Smooth muscle cell (in vitro differentiated cells): ENCODE measurements at regions not wholly inside any gene's neighbourhood (a gene's known extent, or its start where the extent isn't known, plus 50 kb on each side); places are given as distances from the start of the nearest gene placed in this dataset.

Source experiments
- DNase-seq: peaks from one replicate; lab custom pipeline; 2025; ENCODE audit not compliant: unreplicated experiment; lab: John Stamatoyannopoulos, UW
- H2AFZ ChIP-seq: fragments of 200-600 bp; sonication (generic); 2 replicates; pipeline ENCODE4 v1.6.0; 2016; ENCODE audit warnings: antibody characterized with exemption, low read depth, mild to moderate bottlenecking
- H3F3A ChIP-seq: fragments of 200-600 bp; sonication (generic); 2 replicates; pipeline ENCODE4 v1.6.0; 2017; ENCODE audit warnings: antibody characterized with exemption, low read depth
- H3K27ac ChIP-seq: fragments of 200-600 bp; sonication (generic); 2 replicates; pipeline ENCODE4 v1.5.1; 2016; ENCODE audit warnings: low read depth, mild to moderate bottlenecking
- H3K27me3 ChIP-seq: fragments of 200-600 bp; sonication (generic); 2 replicates; pipeline ENCODE4 v1.6.1; 2016; ENCODE audit warnings: low read depth, mild to moderate bottlenecking
- H3K36me3 ChIP-seq: fragments of 200-600 bp; sonication (generic); 2 replicates; pipeline ENCODE4 v1.5.1; 2016; ENCODE audit warnings: low read depth
- H3K4me1 ChIP-seq: fragments of 200-600 bp; sonication (generic); 2 replicates; pipeline ENCODE4 v1.5.1; 2016; ENCODE audit warnings: low read depth
- H3K4me2 ChIP-seq: fragments of 200-600 bp; sonication (generic); 2 replicates; pipeline ENCODE4 v1.6.0; 2016; ENCODE audit warnings: mild to moderate bottlenecking
- H3K4me3 ChIP-seq: fragments of 200-600 bp; sonication (generic); 2 replicates; pipeline ENCODE4 v1.5.1; 2016; ENCODE audit warnings: mild to moderate bottlenecking
- H3K79me2 ChIP-seq: fragments of 200-600 bp; sonication (generic); 2 replicates; pipeline ENCODE4 v1.6.0; 2016; ENCODE audit warnings: low read depth, mild to moderate bottlenecking
- H3K9ac ChIP-seq: fragments of 200-600 bp; sonication (generic); 2 replicates; pipeline ENCODE4 v1.6.0; 2016; ENCODE audit warnings: low read depth
- H3K9me3 ChIP-seq: fragments of 200-600 bp; sonication (generic); replicated peaks from 2 replicates; pipeline ENCODE4 v1.5.1; 2016; ENCODE audit warnings: low read depth
- H4K20me1 ChIP-seq: fragments of 200-600 bp; sonication (generic); 2 replicates; pipeline ENCODE4 v1.6.0; 2016; ENCODE audit warnings: low read depth
- WGBS: methylation state at CpG from one replicate; pipeline ENCODE4 v1.1.7; 2016; ENCODE audit warnings: low lambda C conversion rate; 5-methylcytosine and 5-hydroxymethylcytosine counted together
- TF ChIP-seq, protein P1 (sequence below): fragments of 200-600 bp; sonication (generic); IDR thresholded peaks from 2 replicates; pipeline ENCODE4 v1.5.1; 2017; ENCODE audit warnings: borderline replicate concordance, mild to moderate bottlenecking, antibody characterized with exemption; ENCODE audit not compliant: insufficient read depth, poor library complexity, severe bottlenecking

DNA sequence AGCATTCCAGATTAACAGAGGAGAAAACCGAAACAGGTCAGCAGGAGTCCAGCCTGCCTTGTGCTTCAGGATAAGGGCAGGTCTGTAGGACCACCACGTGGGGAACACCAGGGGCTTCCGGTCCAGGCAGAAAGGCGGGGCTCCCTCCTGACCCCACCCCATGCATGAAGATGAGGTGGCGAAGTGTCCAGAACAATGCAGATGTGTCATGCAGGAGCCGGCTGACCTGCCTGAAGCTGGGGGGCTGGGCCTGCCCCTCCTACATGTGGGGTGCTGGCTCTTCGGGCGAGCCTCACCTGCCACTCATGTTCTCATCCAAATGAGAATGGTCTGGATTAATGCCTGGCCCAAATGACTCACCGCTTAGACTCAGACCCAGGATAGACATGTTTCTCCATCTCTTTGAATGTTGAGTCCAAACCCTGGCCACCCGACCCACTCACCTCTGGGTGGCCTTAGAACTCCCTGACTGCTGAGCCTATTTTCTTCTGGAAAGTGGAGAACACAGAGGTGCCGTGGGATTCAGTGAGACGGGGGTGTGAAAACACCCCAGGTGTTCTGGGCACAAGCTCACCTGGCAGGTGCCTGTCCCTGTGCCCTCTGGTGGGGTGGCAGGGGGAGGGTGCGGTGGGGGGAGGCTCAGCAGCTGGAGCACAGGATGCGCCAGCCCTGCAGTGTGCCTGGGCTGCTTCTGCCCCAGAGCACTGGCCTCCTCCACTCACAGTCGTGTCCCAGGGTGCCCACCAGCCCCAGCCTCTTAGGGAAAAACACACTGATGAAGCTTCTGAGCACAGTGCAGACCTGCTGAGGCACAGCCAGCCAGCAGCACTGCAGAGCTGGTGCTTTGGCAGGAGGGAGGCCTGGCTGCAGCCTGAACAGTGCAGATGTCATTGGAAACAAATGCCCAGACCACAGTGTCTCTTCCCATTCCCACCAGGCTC lies 55.2 kb upstream of the GDF10 start:
- TF ChIP-seq, protein P1, sequence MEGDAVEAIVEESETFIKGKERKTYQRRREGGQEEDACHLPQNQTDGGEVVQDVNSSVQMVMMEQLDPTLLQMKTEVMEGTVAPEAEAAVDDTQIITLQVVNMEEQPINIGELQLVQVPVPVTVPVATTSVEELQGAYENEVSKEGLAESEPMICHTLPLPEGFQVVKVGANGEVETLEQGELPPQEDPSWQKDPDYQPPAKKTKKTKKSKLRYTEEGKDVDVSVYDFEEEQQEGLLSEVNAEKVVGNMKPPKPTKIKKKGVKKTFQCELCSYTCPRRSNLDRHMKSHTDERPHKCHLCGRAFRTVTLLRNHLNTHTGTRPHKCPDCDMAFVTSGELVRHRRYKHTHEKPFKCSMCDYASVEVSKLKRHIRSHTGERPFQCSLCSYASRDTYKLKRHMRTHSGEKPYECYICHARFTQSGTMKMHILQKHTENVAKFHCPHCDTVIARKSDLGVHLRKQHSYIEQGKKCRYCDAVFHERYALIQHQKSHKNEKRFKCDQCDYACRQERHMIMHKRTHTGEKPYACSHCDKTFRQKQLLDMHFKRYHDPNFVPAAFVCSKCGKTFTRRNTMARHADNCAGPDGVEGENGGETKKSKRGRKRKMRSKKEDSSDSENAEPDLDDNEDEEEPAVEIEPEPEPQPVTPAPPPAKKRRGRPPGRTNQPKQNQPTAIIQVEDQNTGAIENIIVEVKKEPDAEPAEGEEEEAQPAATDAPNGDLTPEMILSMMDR, result no peak
- Histone ChIP-seq H3K27ac (no peak overlapping the region), H3K79me2 (no peaks in the 10 kb centered on the region), H3K4me1 (no peaks in the 10 kb centered on the region), H3F3A (no peaks in the 10 kb centered on the region), H3K9me3 (no peaks in the 10 kb centered on the region), H2AFZ (no peak overlapping the region), H3K4me3 (no peak overlapping the region), H3K9ac (no peak overlapping the region), H3K36me3 (no peaks in the 10 kb centered on the region), H3K27me3 (no peaks in the 10 kb centered on the region), H3K4me2 (no peak overlapping the region), H4K20me1 (no peaks in the 10 kb centered on the region)
- WGBS, result 91% methylated on average over 14 of the region's 15 CpGs
- DNase-seq, result no peak

DNA sequence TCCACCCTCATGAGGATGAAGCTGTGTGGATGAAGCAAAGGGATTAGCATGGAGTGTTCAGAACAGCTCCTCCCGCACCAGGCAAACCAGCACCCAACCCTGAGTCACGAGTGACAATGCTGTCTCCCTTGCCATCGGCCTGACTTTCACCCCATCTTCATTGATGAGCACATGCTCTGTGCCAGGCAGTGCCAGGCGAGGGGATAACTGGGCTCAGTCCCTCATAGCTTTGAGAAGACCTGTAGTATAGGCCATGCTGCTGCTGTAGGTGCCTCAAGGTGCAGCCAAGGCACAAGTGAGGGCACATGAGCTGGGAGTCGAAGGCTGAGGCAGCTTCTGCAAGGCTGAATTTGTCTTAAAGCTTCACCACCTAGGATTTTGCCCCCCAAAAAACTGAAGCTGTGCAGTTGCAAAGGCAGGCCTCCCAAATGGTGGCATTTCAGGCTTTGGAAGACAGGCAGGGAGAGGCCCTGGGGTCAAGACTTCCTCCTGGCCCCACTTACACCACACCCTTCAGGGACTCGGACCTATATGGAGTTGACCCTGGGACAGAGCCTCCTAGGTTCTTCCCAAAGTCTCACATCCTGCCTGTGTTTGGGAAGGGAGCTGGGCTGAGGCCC lies 54.2 kb upstream of the GDF10 start:
- no peak overlapping the region for H3K9ac ChIP-seq
- no peaks in the 10 kb centered on the region for H3F3A ChIP-seq
- 91% methylated on average over 6 of the region's 6 CpGs for WGBS
- H3K9me3 ChIP-seq, result no peaks in the 10 kb centered on the region
- H3K4me3 ChIP-seq, result no peak overlapping the region
- TF ChIP-seq, protein P1, result no peak
- H3K4me1 ChIP-seq, result no peaks in the 10 kb centered on the region
- H3K27ac ChIP-seq, result no peak overlapping the region
- H3K36me3 ChIP-seq, result no peaks in the 10 kb centered on the region
- no peak for DNase-seq
- no peaks in the 10 kb centered on the region for H3K79me2 ChIP-seq
- no peak overlapping the region for H3K4me2 ChIP-seq
- no peak overlapping the region for H2AFZ ChIP-seq
- H3K27me3 ChIP-seq, result no peaks in the 10 kb centered on the region
- no peaks in the 10 kb centered on the region for H4K20me1 ChIP-seq

DNA sequence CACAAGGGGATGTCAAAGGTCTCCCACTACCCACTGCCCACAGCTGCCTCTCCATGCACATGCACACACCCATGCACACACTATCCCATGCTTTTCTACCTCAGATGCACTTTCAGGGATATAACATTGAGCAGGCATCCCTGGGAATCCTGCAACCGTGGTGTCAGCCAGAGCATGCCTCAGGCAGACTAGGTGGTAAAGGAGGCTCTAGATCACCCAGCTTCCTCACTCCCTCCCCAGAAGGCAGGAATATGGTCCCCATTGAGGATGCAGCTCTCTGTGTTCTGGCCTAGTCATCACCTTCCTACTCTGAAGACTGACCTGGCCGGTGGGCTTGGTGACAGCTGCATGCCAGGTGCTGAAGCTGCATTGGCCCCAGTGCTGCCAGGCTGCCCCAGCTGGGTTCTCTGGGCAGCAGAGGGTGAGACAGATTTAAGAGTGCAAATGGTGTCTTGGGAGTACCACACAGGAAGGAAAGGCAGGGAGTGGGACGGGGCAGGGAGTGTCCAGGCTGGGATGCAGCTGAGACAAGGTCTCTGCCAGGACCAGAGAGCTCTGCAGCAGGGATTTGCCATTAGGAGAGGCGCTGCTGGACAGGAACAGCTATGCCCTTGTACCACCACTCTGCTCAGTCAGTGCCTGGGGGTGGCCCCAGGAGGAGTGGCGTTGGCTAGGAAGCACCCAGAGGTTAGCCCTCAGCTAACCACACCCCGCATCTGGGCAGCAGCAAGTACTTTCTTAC lies 53.4 kb upstream of the GDF10 start:
- no peaks in the 10 kb centered on the region for H3K9me3 ChIP-seq
- DNase-seq, result no peak
- H3K4me1 ChIP-seq, result no peaks in the 10 kb centered on the region
- H3K4me3 ChIP-seq, result no peak overlapping the region
- H3K4me2 ChIP-seq, result no peak overlapping the region
- TF ChIP-seq, protein P1, result no peak
- WGBS, result 93% methylated on average over 6 of the region's 6 CpGs
- H3K36me3 ChIP-seq, result no peaks in the 10 kb centered on the region
- H2AFZ ChIP-seq, result no peak overlapping the region
- no peaks in the 10 kb centered on the region for H4K20me1 ChIP-seq
- H3K27ac ChIP-seq, result no peak overlapping the region
- H3K79me2 ChIP-seq, result no peaks in the 10 kb centered on the region
- H3F3A ChIP-seq, result no peaks in the 10 kb centered on the region
- H3K9ac ChIP-seq, result no peak overlapping the region
- H3K27me3 ChIP-seq, result no peaks in the 10 kb centered on the region
